ENCODE measurements at regions not wholly inside any gene's neighbourhood (a gene's known extent, or its start where the extent isn't known, plus 50 kb on each side); places are given as distances from the start of the nearest gene placed in this dataset.
"Not testable (repeated sequence)": the region's sequence is repeated elsewhere in the genome, so short reads cannot be mapped to it uniquely, and the experiment has no call there.

DNA sequence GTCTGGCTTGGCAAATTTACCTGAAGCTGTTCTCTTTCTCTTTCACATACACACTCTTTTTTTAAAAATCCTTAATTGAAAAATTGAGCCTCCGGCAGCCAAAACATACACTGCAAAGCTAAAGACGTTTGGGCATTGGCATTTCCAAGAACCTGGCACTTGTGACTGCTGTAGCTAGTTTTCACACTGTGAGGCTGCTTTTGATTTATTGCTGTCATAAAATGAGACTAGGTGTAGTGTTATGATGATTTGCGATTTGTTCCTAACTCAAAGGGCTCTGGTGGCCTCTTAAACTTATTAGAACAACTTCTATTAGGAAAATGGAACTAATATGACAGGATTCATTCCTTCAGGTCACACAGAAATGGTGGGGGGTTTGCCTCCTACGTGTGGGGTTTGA is 377.1 kb upstream of the FAR2 start:
- DNase-seq (ENCODE audit: low read depth) = no peak

DNA sequence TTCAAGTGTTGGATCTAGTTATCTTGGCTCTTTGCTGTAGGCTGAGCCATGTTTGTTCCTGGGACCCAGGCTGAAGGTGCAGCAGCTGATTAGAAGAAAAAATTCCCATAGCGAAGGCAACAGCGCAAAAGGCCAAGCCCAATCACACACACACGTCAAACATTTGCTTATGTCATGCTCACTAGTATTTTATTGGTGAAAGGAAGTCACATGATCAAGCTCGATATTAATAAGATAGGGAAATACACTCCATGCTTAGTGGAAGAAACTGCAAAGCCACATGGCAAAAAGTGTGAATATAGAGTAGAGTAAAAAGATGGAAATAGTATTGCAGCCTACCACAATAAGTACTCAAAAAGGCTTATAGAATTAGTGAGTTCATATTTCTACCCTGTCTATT is 373.5 kb upstream of the FAR2 start:
- DNase-seq (ENCODE audit: low read depth) = no peak

DNA sequence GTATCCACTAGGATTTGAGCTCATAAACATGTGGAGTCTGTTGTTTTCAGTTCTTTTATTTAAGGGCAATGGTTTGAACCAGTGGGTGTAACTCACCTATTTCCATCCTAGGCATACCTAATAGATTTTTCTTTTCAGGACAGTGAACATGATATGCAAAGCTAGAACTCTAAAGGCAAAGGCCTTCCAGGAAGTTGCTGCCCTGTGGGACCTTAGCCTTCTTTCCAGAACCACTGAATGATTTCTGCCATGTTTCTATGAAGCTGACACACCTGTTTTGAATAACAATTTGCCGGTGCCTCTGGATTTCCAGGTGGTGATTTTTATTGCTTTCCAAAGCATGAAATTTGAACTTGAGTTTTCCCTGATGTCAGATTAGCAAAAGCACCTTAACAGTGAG is 372.9 kb upstream of the FAR2 start:
- no peak for DNase-seq (ENCODE audit: low read depth)

DNA sequence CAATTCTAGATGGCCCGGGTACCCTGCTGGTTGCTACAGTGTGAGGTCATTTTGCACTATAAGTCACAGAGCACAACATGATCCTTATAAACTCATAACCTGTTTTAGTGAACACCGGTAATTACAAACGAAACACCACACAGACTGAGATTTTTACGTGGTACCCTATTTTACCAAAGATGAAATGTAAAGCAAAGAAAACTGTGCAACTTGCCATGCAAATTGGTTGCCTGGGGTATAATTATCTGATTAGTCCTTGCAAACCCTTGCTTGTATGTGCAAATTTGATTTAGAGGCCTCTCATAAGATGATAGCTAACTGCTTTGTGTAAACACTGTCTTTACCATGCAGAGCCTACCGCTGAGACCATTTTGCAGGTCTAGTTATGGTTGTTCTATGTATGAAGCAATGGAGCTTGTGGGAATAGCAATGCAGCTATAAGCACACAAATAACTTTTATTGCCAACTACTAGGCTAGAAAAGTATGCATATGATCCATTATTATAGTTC is 372.1 kb upstream of the FAR2 start:
- DNase-seq (ENCODE audit: low read depth) = no peak

DNA sequence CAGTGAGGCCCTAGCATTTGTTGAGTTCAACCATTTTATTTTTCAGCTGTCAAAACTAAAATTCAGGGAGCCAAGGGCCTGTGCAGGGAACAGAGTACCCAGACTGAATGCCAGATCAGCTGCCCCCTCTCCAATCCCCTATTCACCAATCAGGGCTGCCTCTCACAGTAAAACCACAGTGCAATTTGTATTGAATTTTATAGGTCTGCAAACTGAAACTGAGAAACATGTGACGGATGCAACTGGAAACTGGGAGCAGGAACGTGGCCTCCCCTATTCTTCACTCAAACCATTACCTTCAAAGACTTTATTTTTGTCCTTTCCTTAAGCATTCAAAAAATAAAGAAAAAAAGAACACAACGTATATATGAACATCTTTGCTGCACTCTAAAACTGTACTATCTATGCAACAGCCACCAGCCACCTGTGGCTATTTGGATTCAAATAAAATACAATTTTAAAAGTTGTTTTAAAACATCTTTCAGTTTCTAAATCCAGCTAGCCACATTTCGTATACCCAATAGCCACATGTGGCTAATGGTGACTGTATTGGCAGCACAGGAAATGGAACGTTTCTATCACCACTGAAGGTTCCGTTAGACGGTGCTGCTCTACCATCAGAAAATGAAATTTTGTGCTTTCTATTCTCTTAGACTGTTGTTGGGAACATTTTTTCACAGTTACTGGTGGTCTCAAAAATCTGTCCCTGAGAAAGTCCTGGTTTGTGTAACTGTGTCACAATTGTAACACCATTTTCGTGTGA is 371.3 kb upstream of the FAR2 start:
- no peak for DNase-seq (ENCODE audit: low read depth)

DNA sequence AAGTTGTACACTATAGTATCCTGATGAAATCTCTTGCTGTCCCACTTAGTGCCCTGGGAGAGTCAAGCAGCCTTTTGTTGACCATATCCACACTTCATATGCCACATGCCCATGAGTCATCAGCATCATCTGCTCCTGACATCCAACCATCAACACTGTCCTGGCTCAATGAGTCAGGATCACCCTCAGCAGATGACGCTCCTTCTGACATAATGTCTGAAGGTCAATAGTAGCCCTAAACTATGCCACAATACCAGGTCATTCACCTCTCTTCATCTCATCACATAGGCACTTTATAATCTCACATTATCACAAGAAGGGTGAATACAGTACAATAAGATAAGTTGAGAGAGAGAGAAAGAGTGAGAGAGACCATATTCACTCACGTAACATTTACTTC is 369.0 kb upstream of the FAR2 start:
- peak; percentile 91 for DNase-seq (ENCODE audit: low read depth)

DNA sequence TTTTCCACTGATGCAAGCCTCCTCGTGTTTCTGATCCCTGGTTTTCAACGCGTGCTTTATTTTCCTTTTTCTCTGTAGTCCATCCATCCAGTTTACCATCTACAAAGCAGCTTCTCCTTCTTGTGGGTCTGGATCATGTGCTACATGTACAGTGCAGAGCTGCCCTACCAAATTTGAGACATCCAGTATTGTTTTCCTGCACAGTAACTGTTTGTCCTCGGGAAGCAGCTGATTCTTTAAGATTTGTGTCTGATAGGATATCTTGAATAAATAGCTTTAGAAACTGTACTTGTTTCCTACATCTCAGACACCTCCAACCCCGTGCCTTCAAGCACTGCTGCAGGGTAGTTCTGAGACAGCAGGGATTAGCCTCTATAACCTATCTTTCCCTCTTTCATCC is 368.1 kb upstream of the FAR2 start:
- no peak for DNase-seq (ENCODE audit: low read depth)

DNA sequence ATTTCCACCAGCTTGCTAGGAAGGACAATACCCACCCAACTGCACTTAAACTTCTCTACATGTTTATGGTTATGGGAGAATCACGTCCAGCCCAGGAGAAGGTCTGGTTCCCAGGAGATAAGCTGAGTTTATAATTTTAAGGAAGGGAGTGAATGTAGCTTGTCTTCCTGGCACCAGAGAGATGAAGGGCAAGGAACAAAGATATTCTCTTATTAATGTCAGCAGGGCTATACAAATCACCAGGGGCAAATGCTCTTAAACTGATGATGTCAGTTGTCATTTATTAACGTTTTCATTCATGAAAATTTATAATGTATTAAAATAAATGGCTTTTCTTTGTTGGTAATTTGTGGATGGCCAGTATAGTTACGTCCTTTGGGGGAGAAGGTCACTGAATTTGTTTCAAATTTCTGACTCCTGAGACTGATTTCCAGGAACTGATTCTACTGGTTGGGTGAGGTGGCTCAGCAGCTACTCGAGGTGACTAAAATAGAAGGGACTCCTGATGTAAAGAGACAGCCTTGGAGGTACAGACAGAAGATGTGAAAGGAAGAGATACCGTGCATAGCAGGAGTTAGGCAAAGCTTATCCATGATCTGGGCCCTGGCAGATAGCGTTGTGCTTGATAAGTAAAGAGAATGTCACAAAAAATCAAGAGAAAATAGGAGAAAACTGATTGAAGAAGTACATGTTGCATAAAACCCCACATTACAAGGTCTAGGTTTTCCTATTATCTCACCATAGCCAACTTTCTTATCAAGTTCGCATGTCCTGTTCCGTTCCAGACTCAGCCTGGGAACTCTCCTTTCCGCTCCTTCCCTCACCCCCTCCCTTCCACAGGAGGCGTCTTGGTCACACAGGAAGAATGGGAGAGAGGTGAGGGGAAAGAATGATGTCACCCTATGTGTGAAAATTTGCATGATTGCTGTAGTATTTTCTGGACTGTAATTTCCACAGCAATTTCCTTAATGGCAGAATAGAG is 367.1 kb upstream of the FAR2 start:
- DNase-seq (ENCODE audit: low read depth) = peak; percentile 9

DNA sequence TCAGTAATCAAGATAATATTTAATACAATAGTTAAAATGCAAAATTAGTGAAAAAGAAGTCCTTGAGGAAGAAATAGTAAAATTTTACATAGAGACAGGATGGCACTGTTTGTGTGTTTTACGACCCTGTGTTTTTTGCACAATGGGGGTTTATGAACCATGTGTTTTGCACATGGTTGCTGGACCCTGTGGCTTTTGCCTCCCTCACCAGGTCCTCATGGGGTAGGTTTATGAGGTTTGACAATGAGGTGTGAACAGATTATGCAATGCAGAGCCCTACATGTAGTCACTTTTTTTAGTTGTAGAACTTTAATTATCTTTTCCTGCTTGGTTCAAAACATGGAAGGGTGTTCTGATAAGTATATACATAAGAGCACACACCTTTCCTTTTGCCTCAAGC is 366.3 kb upstream of the FAR2 start:
- DNase-seq (ENCODE audit: low read depth) = no peak

DNA sequence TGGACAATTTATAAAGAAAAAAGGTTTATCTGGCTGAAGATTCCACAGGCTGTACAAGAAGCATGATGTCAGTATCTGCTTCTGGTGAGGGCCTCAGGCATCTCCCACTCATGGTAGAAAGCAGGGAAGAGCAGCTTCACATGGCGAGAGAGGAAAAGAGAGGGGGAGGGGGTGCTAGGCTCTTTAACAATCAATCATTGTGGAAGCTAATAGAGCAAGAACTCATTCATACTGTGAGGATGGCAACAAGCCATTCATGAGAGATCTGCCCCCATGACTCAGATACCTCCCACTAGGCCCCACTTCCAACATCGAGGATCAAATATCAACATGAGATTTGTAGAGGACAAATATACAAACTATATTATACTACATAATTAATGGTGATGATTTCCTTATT is 361.9 kb upstream of the FAR2 start:
- peak; percentile 60 for DNase-seq (ENCODE audit: low read depth)

DNA sequence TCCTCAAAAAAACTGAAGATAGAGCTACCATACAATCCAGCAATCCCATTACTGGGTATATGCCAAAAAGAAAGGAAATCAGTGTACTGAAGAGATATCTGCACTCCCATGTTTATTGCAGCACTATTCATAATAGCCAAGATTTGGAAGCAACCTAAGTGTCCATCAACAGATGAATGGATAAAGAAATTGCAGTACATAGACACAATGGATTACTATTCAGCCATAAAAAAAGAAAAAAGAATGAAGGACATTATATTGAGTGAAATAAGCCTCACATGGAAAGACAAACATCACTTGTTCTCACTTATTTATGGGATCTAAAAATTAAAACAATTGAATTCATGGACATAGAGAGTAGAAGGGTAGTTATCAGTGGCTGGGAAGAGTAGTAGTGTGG is 360.8 kb upstream of the FAR2 start:
- DNase-seq (ENCODE audit: low read depth) = not testable (repeated sequence)

DNA sequence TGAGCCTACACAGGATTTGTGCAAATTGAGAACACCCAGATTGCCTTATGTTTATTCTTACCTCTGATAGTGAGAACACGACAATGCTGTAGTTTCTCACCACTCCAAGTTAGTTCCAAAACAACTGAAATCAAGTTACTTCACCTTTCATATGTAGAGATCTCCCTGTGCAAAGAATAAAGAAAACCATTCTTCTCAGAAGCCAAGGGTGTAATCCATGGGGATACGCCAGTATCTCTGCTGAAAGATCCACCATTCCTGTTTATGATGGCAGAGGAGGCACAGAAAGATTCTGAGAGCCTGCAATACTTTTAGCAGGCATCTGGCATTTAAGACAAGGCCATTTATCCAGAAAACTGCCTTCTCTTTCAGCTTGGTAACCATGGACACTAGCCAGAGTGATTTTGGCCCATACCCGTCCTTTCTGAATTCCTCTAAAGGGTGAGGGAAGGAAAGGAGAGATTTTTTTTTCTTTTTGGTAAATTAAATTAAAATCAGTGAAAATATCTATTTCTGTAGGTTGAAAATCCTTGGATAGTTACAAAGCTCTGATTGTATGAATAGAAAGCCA is 355.4 kb upstream of the FAR2 start:
- DNase-seq (ENCODE audit: low read depth) = no peak

DNA sequence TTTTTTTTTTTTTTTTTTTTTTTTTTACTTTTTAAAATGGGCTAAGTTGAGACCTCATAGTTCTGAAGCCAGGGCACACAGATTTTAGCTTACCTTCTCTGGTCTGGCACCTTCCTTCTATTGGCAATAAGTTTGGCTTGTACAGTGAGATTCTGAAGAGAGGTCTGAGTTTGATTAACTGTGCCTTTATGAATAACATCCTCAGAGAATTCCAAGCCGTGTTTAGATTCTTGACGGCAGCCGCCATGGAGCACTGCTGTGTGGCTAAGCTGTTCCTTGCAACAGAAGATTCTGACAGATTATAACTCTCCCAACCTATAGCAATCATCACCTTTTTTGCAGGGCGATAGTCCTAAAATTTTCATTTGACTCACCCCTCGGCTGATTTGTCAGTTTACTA is 354.9 kb upstream of the FAR2 start:
- no peak for DNase-seq (ENCODE audit: low read depth)

DNA sequence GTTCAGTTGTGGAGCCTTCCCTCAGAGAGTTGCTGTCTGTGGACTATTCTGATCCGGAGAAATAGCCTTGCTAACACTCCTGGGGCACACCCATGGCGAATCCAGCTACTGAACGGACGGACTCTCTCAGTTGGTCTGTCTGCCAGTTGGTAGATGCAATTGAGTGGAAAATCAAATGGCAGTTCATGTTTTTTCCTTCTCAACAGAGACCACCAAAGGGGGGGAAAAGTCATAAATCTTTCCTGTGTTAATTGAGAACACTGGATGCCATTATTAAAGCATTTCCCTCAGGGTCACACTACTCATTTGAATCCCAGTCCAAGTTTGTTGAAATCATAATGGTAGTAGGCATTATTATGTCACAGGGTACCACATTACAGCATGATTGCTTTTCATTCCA is 354.3 kb upstream of the FAR2 start:
- DNase-seq (ENCODE audit: low read depth) = no peak

DNA sequence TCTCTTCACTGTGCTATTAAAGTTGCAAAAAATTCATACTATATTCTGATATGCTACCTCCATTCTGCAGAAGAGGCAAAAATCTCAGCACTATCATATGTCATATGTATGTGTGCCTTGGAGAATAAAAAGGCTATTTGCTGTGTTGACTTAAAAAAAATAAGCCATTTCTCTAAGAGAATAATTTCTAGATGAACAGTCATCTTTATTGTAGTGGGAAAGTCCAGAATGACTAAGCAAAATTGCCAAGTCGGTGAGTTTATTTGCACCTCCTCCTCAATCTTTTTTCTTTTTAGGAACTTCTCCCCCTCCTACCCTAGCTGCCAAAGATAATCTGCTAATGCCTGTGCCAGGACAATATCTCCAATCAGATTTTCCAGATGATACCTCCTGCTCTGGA is 353.8 kb upstream of the FAR2 start:
- peak; percentile 27 for DNase-seq (ENCODE audit: low read depth)

DNA sequence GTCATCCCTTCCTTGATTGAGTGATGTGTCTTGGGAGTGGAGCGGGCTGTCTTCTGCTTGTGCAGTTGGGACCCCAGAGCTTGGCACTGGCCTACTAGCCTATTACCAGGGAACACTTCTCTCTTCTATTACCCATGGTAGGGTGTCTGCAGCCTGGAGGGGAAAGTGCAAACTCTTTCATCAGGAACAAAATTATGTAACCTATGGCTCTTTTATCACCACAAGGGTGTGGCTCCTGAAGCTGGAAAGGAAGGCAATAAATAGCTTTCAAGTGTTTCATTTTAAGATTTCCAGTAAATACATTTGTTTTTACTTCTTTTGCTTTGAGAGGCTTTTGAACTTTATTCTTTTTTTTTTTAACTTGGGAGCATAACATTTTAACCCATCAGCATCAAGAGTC is 349.7 kb upstream of the FAR2 start:
- no peak for DNase-seq (ENCODE audit: low read depth)

DNA sequence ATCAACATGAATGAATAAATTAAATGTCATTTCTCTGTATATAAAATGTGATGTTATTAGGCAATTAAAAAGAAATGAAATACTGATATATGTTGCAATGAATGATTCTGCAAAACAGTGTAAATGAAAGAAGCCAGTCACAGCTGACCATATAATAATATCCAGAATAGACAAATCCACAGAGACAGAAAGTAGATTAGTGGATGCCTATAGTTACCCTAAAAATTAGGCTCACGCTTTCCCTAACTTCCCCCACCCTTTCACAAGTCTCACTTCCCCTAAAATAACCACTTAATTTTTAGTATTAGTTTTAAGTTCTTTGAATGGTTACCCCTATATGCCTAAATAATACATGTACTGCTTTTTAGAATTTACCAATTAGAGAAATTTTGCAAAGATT is 348.9 kb upstream of the FAR2 start:
- DNase-seq (ENCODE audit: low read depth) = no peak

DNA sequence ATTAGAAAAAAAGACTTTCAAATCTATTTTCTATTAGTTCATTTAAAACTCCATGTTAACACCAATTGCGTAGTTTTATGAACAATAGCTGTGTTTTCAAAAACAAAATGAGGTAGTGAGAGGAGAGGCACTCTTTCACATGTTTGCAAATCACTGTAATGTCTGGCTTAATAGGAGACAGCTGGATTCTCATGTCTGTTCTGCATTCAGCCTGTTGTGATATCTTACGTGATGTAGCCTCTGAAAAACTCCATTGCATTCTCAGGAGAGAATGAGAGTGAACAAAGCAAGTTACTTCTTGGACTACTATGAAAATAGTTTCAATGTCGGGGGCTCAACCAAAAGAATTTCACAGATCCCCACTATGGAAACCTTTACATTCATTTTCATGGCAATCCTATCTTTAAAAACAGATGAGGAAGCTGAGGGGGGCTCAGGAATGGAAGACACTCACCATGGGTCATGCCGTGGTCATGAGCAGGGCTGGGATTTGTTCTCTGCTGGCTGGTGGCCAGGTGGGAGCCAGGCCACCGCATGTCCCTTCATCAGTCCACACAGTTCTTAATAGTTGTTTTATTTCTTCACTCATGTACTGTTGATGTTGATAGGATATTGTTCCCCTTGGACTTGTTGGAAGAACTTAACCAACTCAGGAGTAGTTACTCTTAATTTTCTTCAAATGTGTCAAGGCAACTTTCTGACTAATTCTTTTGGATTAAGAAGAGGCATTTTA is 346.2 kb upstream of the FAR2 start:
- DNase-seq (ENCODE audit: low read depth) = no peak

DNA sequence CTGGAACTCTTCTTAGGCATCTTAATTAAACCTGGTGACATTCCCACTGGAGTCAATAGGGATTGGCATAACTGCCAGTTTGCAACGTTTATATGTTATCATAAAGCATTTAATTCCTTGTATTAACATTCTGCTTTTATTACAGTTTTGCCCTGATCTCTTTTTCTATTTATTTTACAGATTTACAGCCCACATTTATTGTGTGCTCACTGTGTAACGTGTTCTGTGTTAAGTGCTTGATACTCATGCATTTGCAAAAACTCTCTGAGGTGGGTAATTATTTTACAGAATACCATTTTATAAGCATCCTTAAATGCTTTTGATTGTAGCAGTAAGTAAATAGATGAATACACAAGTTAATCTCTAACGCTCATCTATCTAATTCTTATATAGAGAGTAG is 341.5 kb upstream of the FAR2 start:
- no peak for DNase-seq (ENCODE audit: low read depth)

DNA sequence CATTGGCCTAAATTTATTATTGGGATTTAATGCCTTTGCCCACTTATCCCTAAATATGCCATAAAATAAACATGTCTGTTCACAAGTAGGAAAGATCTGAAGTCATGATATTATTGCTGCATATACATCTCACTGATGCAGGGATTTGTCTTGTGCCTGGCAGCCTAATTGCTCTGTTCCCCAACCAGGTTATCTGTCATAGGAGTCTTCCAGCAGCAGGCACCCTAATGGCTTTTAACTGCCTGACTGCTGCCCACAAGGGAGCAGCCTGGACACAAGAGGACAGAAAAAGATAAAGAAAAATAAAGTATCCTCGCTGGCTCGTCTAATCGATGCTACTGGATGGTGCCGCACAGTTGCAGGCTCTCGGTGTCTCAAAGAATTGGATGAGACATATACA is 337.6 kb upstream of the FAR2 start:
- no peak for DNase-seq (ENCODE audit: low read depth)

DNA sequence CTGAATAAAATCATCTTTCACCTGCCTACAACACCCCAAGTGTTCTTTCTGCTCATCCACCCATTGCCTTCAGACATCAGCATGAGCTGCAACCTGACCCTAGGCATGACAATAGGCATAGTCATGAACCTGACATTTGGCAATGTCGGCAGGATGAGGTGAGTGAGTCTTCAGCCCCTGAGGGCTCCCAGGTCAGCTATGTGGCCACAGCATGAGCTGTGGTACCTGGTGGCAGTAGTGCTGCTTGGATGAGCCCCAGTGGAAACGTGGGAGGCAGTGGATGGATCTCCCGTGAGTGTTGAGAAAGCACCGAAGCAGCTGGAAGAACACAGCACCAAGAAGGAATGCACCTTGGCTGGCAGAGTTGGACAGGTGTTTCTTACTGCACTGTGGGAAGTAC is 334.8 kb upstream of the FAR2 start:
- no peak for DNase-seq (ENCODE audit: low read depth)

DNA sequence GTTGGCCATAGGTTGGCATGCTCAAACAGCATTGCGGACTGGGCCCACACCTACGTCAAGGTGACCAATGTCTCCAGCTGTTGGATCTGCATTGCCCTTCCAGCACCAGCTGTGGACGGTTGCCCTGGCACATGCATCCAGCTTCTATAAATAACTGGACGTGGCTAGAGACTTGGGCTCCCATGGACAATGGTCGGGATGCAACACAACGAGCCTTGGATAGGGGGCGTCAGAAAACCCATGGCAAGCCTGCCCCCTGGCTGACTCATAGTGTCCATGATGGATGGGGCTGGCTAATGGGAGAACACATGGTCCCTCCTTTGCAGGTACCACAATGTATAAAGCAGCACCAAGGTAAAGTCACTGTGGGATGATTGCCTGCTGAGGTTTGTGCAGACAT is 331.6 kb upstream of the FAR2 start:
- DNase-seq (ENCODE audit: low read depth) = no peak

All from amniotic epithelial cell (primary cell).